GM23248 (cell line): ENCODE measurements at regions not wholly inside any gene's neighbourhood (a gene's known extent, or its start where the extent isn't known, plus 50 kb on each side); places are given as distances from the start of the nearest gene placed in this dataset.
"Not testable (repeated sequence)": the region's sequence is repeated elsewhere in the genome, so short reads cannot be mapped to it uniquely, and the experiment has no call there.

Experiments
- DNase-seq: peaks from one replicate; pipeline ENCODE4 v3.0.0-alpha.2; 2015
- H2AFZ ChIP-seq: fragments of 200-600 bp; sonication (generic); 2 replicates; pipeline ENCODE4 v1.6.1; 2016; ENCODE audit warnings: antibody characterized with exemption
- H3F3A ChIP-seq: fragments of 200-600 bp; sonication (generic); 2 replicates; pipeline ENCODE4 v1.6.1; 2016; ENCODE audit warnings: mild to moderate bottlenecking, antibody characterized with exemption, mixed run types; ENCODE audit not compliant: insufficient read depth
- H3K27ac ChIP-seq: fragments of 200-600 bp; sonication (generic); 2 replicates; pipeline ENCODE4 v1.5.1; 2016; ENCODE audit warnings: mild to moderate bottlenecking
- H3K27me3 ChIP-seq: fragments of 200-600 bp; sonication (generic); replicated peaks from 2 replicates; pipeline ENCODE4 v1.6.1; 2016; ENCODE audit warnings: mild to moderate bottlenecking; ENCODE audit not compliant: insufficient read depth
- H3K36me3 ChIP-seq: fragments of 200-600 bp; sonication (generic); 2 replicates; pipeline ENCODE4 v1.6.1; 2016; ENCODE audit warnings: low read depth, mild to moderate bottlenecking
- H3K4me1 ChIP-seq: fragments of 200-600 bp; sonication (generic); 2 replicates; pipeline ENCODE4 v1.6.1; 2016; ENCODE audit warnings: mild to moderate bottlenecking; ENCODE audit not compliant: insufficient read depth
- H3K4me2 ChIP-seq: fragments of 200-600 bp; sonication (generic); one replicate; pipeline ENCODE4 v1.6.1; 2016; ENCODE audit warnings: mild to moderate bottlenecking; ENCODE audit not compliant: unreplicated experiment
- H3K4me3 ChIP-seq: fragments of 200-600 bp; sonication (generic); 2 replicates; pipeline ENCODE4 v1.5.1; 2016; ENCODE audit warnings: mild to moderate bottlenecking
- H3K79me2 ChIP-seq: fragments of 200-600 bp; sonication (generic); 2 replicates; pipeline ENCODE4 v1.6.1; 2016; ENCODE audit warnings: mild to moderate bottlenecking; ENCODE audit not compliant: insufficient read depth
- H3K9ac ChIP-seq: fragments of 200-600 bp; sonication (generic); 2 replicates; pipeline ENCODE4 v1.6.1; 2016; ENCODE audit warnings: mild to moderate bottlenecking
- H3K9me2 ChIP-seq: fragments of 200-600 bp; sonication (generic); 2 replicates; pipeline ENCODE4 v1.6.1; 2016; ENCODE audit warnings: mixed run types, mild to moderate bottlenecking, moderate library complexity; ENCODE audit not compliant: insufficient read depth
- H3K9me3 ChIP-seq: fragments of 200-600 bp; sonication (generic); one replicate; pipeline ENCODE4 v1.6.1; 2017; ENCODE audit warnings: low read depth
- H4K20me1 ChIP-seq: fragments of 200-600 bp; sonication (generic); 2 replicates; pipeline ENCODE4 v1.6.0; 2016; ENCODE audit not compliant: insufficient read depth
- EZH2 ChIP-seq: fragments of 200-600 bp; sonication (generic); IDR thresholded peaks from 2 replicates; pipeline ENCODE4 v1.6.1; 2018; ENCODE audit warnings: antibody characterized with exemption, mild to moderate bottlenecking; ENCODE audit not compliant: insufficient read depth, poor library complexity, severe bottlenecking
- EZH2phosphoT487 ChIP-seq: fragments of 200-600 bp; sonication (generic); IDR thresholded peaks from 2 replicates; pipeline ENCODE4 v1.6.1; 2018; ENCODE audit warnings: antibody characterized with exemption, moderate library complexity, mild to moderate bottlenecking, low read depth; ENCODE audit not compliant: insufficient read depth
- WGBS, 2 experiments: methylation state at CpG; one replicate each; pipeline ENCODE4 v1.1.6; 2015 to 2017; ENCODE audit warnings: low lambda C conversion rate in 2 of 2, low coverage in 1 of 2; ENCODE audit errors: missing lambda C conversion rate in 2 of 2; 5-methylcytosine and 5-hydroxymethylcytosine counted together
- in situ Hi-C: fragments of 300-500 bp; cut with MboI; formaldehyde crosslinking; loops from 2 replicates; pipeline ENCODE4 v1.15.0; 2020

DNA sequence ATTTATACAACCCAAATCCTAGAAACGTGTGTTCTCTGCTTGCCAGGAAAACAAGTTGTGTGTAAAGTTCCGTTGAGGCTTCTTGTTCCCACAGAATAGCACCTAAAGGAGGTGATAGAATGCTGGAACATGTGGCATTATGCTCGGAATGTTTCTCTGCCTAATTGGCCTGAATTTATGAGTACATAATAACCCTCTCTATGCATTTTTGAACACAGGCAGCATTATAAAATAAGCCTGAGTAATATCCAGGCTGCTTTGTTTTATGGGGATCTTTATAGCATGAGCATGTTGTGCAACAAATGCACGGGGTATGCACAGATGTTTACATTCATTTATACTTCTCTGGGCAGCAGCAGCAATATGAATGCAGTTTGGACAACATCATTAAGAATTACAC is 385.7 kb downstream of the MBD2 start:
- 7 to 9% methylated on average over 4 of the region's 4 CpGs for WGBS, 2 experiments
- no peak for TF ChIP-seq EZH2phosphoT487
- TF ChIP-seq EZH2 = no peak
- Histone ChIP-seq H3K36me3 (no peaks in the 10 kb centered on the region), H3K4me2 (no peak overlapping the region), H3K4me1 (no peaks in the 10 kb centered on the region), H3F3A (no peaks in the 10 kb centered on the region), H3K9me3 (no peaks in the 10 kb centered on the region), H3K27ac (no peak overlapping the region), H3K27me3 (no peaks in the 10 kb centered on the region), H3K79me2 (no peaks in the 10 kb centered on the region), H3K4me3 (no peak overlapping the region), H2AFZ (no peak overlapping the region), H4K20me1 (no peaks in the 10 kb centered on the region), H3K9me2 (no peaks in the 10 kb centered on the region), H3K9ac (no peak overlapping the region)
- in situ Hi-C loops = no loop called here
- no peak for DNase-seq

DNA sequence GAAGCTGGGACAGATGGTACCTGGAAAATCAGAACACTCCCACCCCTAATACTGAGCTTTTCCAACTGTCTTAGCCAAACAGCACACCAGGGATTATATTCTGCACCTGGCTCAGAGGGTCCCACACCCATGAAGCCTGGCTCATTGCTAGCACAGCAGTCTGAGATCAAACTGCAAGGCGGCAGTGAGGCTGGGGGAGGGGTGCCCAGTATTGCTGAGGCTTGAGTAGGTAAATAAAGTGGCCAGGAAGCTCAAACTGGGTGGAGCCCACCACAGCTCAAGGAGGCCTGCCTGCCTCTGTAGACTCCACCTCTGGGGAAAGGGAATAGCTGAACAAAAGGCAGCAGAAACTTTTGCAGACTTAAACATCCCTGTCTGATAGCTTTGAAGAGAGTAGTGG is 403.3 kb downstream of the MBD2 start:
- DNase-seq, H3K27ac ChIP-seq, H3K79me2 ChIP-seq, H3K36me3 ChIP-seq, H3K4me1 ChIP-seq, H3K4me3 ChIP-seq, H3K9ac ChIP-seq, in situ Hi-C loops, H4K20me1 ChIP-seq, H2AFZ ChIP-seq, H3K9me3 ChIP-seq, H3K4me2 ChIP-seq, H3K27me3 ChIP-seq, H3F3A ChIP-seq, H3K9me2 ChIP-seq: not testable (repeated sequence)
- 31 to 38% methylated on average over 1 of the region's 1 CpG for WGBS, 2 experiments

DNA sequence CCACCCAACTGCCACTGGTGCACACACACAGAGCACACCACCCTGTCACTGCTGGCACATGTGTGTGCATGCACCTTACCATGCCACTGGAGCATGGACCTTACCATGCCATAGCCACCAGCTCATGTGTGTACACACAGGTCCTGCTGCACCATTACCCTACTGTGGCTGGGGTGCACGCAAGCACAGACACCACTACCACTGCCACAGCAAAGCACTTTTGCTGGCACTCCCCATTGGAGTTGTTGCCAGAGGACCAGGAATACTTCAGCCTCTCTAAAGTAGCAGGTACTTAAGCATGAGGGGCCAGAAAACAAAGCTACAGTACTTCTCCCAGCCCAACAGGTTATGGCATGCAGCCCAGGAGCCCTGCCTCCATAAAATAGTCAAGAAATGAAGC is 404.8 kb downstream of the MBD2 start:
- WGBS, 2 experiments = 62 to 70% methylated on average over 1 of the region's 1 CpG
- Histone ChIP-seq H2AFZ (no peak overlapping the region), H3F3A (no peaks in the 10 kb centered on the region), H3K36me3 (no peaks in the 10 kb centered on the region), H3K27ac (no peak overlapping the region), H3K9ac (no peak overlapping the region), H3K79me2 (no peaks in the 10 kb centered on the region), H4K20me1 (no peaks in the 10 kb centered on the region), H3K27me3 (no peaks in the 10 kb centered on the region), H3K9me2 (no peaks in the 10 kb centered on the region), H3K4me3 (no peak overlapping the region), H3K4me1 (no peaks in the 10 kb centered on the region), H3K9me3 (no peaks in the 10 kb centered on the region), H3K4me2 (no peak overlapping the region)
- no peak for TF ChIP-seq EZH2
- no peak for TF ChIP-seq EZH2phosphoT487
- no peak for DNase-seq
- in situ Hi-C loops = no loop called here

DNA sequence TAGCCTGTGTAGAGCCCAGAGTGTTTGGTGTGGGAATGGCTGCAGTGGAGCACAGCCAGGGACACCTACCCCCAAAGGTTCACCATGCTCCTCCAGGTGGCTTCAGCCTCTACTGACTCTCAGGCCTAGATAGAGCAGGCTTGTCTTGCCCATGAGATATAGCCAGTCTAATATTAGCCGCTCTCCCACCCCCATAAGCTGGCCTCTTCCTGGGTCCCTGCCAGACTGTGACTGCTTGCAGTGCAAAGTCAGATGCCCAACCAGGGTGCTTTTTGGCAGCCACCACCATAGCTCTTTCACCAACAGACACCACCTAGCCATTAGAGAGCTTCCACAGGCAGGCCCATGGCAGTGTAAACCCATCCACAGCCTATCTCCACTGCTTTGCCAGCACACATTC is 405.3 kb downstream of the MBD2 start:
- TF ChIP-seq EZH2 (no peak), EZH2phosphoT487 (no peak)
- Histone ChIP-seq H3K4me3 (no peak overlapping the region), H3K27ac (no peak overlapping the region), H3K4me1 (no peaks in the 10 kb centered on the region), H3K79me2 (no peaks in the 10 kb centered on the region), H3K9me3 (no peaks in the 10 kb centered on the region), H3K9ac (no peak overlapping the region), H3K4me2 (no peak overlapping the region), H4K20me1 (no peaks in the 10 kb centered on the region), H3K27me3 (no peaks in the 10 kb centered on the region), H2AFZ (no peak overlapping the region), H3F3A (no peaks in the 10 kb centered on the region), H3K9me2 (no peaks in the 10 kb centered on the region), H3K36me3 (no peaks in the 10 kb centered on the region)
- WGBS, 2 experiments = 67 to 70% methylated on average over 1 of the region's 1 CpG
- no peak for DNase-seq
- in situ Hi-C loops = no loop called here

DNA sequence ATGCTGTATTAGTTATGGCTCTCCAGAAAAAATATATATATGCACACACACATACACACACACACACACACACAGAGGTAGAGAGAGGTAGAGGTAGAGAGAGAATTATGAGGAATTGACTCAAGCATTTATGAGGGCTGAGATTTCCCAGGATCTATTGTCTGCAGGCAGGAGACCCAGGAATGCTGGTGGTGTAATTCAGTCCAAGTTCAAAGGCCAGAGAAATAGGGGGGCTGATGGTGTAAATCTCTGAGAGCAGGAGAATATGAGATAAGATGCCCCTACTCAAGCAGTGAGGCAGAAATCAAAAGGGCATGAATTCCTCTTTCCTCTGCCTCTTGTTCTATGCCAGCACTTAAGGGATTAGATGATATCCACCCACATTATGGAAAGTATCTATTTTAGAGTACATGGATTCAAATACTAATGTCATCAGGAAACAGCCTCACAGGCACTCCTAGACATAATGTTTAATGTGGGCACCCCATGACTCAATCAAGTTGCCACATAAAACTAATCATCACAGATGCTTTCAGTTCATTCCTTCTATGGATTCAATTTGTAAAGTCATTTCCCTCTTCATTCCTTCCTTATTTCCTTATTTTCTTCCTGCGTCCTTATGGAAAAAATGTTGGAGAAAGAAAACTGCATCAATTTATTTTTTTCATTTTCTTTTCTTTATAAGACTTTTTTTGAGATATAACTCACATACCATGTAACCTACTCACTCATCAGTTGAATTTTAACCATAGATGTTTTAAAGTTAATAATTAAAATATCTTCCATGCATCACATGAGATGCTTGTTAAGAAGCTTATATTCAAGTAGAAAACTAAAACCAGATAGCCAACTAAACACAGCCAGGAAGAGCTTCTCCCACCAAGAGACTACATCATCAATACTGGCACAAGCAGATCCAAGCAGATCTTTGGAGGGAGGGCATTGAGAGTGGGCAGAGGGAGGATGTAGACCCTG is 406.2 kb downstream of the MBD2 start:
- TF ChIP-seq EZH2 = no peak
- no peak for TF ChIP-seq EZH2phosphoT487
- Histone ChIP-seq H3K27me3 (no peaks in the 10 kb centered on the region), H3K9me3 (no peaks in the 10 kb centered on the region), H3K27ac (no peak overlapping the region), H3K9ac (no peak overlapping the region), H2AFZ (no peak overlapping the region), H4K20me1 (no peaks in the 10 kb centered on the region), H3K4me3 (no peak overlapping the region), H3K4me1 (no peaks in the 10 kb centered on the region), H3F3A (no peaks in the 10 kb centered on the region), H3K36me3 (no peaks in the 10 kb centered on the region), H3K4me2 (no peak overlapping the region), H3K9me2 (no peaks in the 10 kb centered on the region), H3K79me2 (no peaks in the 10 kb centered on the region)
- in situ Hi-C loops = no loop called here
- peak; percentile 12 for DNase-seq
- 67 to 88% methylated on average over 1 of the region's 1 CpG for WGBS, 2 experiments
